Hepatocyte (in vitro differentiated cells): ENCODE measurements at regions not wholly inside any gene's neighbourhood (a gene's known extent, or its start where the extent isn't known, plus 50 kb on each side); places are given as distances from the start of the nearest gene placed in this dataset.
"Not testable (repeated sequence)": the region's sequence is repeated elsewhere in the genome, so short reads cannot be mapped to it uniquely, and the experiment has no call there.

Experiments
- DNase-seq: peaks from one replicate; pipeline ENCODE4 v3.0.0-alpha.2; 2016; ENCODE audit warnings: low spot score
- H2AFZ ChIP-seq: fragments of 200-600 bp; sonication (generic); 2 replicates; pipeline ENCODE4 v1.6.0; 2016; ENCODE audit warnings: antibody characterized with exemption, mild to moderate bottlenecking
- H3K27ac ChIP-seq: fragments of 200-600 bp; sonication (generic); 2 replicates; pipeline ENCODE4 v1.5.1; 2016; ENCODE audit warnings: mild to moderate bottlenecking
- H3K27me3 ChIP-seq: fragments of 200-600 bp; sonication (generic); 2 replicates; pipeline ENCODE4 v1.6.1; 2016
- H3K36me3 ChIP-seq: fragments of 200-600 bp; sonication (generic); replicated peaks from 2 replicates; pipeline ENCODE4 v1.5.1; 2016; ENCODE audit warnings: low read depth; ENCODE audit not compliant: insufficient read depth
- H3K4me1 ChIP-seq: fragments of 200-600 bp; sonication (generic); 2 replicates; pipeline ENCODE4 v1.5.1; 2016; ENCODE audit warnings: mild to moderate bottlenecking, moderate library complexity; ENCODE audit not compliant: insufficient read depth
- H3K4me2 ChIP-seq: fragments of 200-600 bp; sonication (generic); 2 replicates; pipeline ENCODE4 v1.6.0; 2016
- H3K4me3 ChIP-seq: fragments of 200-600 bp; sonication (generic); 2 replicates; pipeline ENCODE4 v1.5.1; 2016; ENCODE audit warnings: mild to moderate bottlenecking
- H3K79me2 ChIP-seq: fragments of 200-600 bp; sonication (generic); 2 replicates; pipeline ENCODE4 v1.6.0; 2017; ENCODE audit warnings: mild to moderate bottlenecking
- H3K9me2 ChIP-seq: fragments of 200-600 bp; sonication (generic); replicated peaks from 2 replicates; pipeline ENCODE4 v1.6.0; 2017; ENCODE audit warnings: mild to moderate bottlenecking; ENCODE audit not compliant: insufficient read depth
- H3K9me3 ChIP-seq: fragments of 200-600 bp; sonication (generic); 2 replicates; pipeline ENCODE4 v1.5.1; 2016; ENCODE audit warnings: low read depth, mild to moderate bottlenecking
- H4K20me1 ChIP-seq: fragments of 200-600 bp; sonication (generic); 2 replicates; pipeline ENCODE4 v1.6.0; 2016; ENCODE audit warnings: mild to moderate bottlenecking; ENCODE audit not compliant: insufficient read depth, poor library complexity, severe bottlenecking
- CTCF ChIP-seq: fragments of 200-600 bp; sonication (generic); IDR thresholded peaks from 2 replicates; pipeline ENCODE4 v1.5.1; 2016; ENCODE audit warnings: antibody characterized with exemption, mild to moderate bottlenecking; ENCODE audit not compliant: poor library complexity
- EZH2 ChIP-seq: fragments of 200-600 bp; sonication (generic); IDR thresholded peaks from 2 replicates; pipeline ENCODE4 v1.6.1; 2016; ENCODE audit warnings: antibody characterized with exemption, mild to moderate bottlenecking, borderline replicate concordance
- EZH2phosphoT487 ChIP-seq: fragments of 200-600 bp; sonication (generic); IDR thresholded peaks from one replicate; pipeline ENCODE4 v1.6.1; 2018; ENCODE audit warnings: antibody characterized with exemption, mild to moderate bottlenecking, low read depth, moderate library complexity; ENCODE audit not compliant: unreplicated experiment, severe bottlenecking
- WGBS: methylation state at CpG from one replicate; pipeline ENCODE4 v1.1.6; 2016; ENCODE audit warnings: low lambda C conversion rate; ENCODE audit errors: missing lambda C conversion rate; 5-methylcytosine and 5-hydroxymethylcytosine counted together

GRCh38 chr16:5222761-5223160, 125.2 kb upstream of the EEF2KMT start:
- Histone ChIP-seq H3K36me3 (no peaks in the 10 kb centered on the region), H2AFZ (no peak overlapping the region), H3K9me3 (no peaks in the 10 kb centered on the region), H3K79me2 (no peaks in the 10 kb centered on the region), H3K4me3 (no peak overlapping the region), H3K27me3 (no peaks in the 10 kb centered on the region), H3K4me2 (no peak overlapping the region), H4K20me1 (no peaks in the 10 kb centered on the region), H3K9me2 (no peaks in the 10 kb centered on the region), H3K27ac (no peak overlapping the region), H3K4me1 (no peaks in the 10 kb centered on the region)
- DNase-seq, result no peak
- no peak for TF ChIP-seq EZH2
- 79% methylated on average over 4 of the region's 4 CpGs for WGBS

DNA sequence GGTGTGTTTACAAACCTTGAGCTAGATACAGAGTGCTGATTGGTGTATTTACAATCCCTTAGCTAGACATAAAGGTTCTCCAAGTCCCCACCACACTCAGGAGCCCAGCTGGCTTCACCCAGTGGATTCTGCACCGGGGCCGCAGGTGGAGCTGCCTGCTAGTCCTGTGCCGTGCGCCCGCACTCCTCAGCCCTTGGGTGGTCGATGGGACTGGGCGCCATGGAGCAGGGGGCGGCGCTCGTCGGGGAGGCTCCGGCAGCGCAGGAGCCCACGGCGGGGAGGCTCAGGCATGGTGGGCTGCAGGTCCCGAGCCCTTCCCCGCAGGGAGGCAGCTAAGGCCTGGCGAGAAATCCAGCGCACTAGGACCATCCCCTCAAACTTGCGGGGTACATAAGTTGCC, 124.2 kb upstream of the EEF2KMT start:
- not testable (repeated sequence) for H3K9me3 ChIP-seq, DNase-seq, H3K9me2 ChIP-seq, H3K4me3 ChIP-seq, H3K79me2 ChIP-seq, H3K36me3 ChIP-seq, H4K20me1 ChIP-seq, H3K4me2 ChIP-seq, H3K4me1 ChIP-seq, H3K27ac ChIP-seq, H2AFZ ChIP-seq, H3K27me3 ChIP-seq
- 94% methylated on average over 20 of the region's 20 CpGs for WGBS

DNA sequence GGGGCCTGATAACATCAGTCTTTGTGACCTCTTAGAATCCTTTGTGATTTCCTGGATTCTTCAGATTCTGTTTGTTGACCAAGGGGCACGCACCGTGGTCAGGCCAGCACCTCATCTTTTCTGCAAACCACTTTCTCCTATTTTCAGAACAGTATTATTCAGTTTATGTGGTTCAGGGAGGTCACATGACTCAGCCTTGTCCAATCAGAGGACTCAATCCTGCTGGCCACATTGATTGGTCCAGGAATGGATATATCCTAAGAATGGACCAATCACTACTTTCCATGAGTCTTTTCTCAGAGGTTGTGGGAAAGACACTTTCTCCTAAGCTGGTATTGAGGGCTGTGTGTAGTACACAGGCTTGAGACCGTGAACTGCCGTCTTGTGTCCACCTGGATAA, 123.1 kb upstream of the EEF2KMT start:
- DNase-seq, result no peak
- H3K27ac ChIP-seq, result no peak overlapping the region
- no peak overlapping the region for H2AFZ ChIP-seq
- no peaks in the 10 kb centered on the region for H3K9me2 ChIP-seq
- WGBS, result 90% methylated on average over 4 of the region's 4 CpGs
- TF ChIP-seq EZH2phosphoT487, result no peak
- no peak for TF ChIP-seq CTCF
- H3K4me3 ChIP-seq, result no peak overlapping the region
- no peaks in the 10 kb centered on the region for H3K9me3 ChIP-seq
- H3K27me3 ChIP-seq, result no peaks in the 10 kb centered on the region
- H3K36me3 ChIP-seq, result no peaks in the 10 kb centered on the region
- H4K20me1 ChIP-seq, result no peaks in the 10 kb centered on the region
- H3K4me2 ChIP-seq, result no peak overlapping the region
- H3K4me1 ChIP-seq, result no peaks in the 10 kb centered on the region
- no peaks in the 10 kb centered on the region for H3K79me2 ChIP-seq

DNA sequence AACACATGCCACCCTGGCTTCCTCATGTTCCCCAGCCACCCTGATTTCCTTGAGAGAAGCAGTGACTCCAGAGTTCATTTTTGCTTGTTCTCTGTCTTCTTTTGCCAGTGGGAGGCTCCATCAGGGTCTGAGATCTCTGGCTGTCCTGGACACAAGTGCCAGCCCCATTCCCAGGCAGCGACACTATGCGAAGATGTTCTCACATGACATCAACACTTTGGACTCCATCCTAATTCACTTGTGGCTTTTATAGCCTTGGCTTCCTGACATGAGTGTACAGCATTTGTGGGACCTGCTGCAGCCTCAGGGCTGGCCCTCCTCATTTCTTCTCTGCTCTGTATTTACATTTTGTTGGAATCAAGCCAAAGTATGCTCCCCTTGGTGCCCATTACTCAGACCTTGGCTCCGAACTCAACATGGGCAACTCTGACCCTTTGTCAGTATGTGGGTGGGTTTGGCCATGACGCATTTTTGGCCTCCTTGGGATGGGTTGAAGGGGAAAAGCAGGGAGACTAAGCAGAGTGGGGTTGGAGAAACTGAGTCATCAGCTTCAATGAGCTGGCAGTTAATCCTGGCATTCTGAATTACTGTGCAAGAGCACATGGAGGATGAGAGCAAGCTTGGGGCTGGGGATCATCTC, 119.0 kb upstream of the EEF2KMT start:
- Histone ChIP-seq H3K27me3 (no peaks in the 10 kb centered on the region), H3K4me3 (no peak overlapping the region), H3K9me3 (no peaks in the 10 kb centered on the region), H3K27ac (no peak overlapping the region), H3K36me3 (no peaks in the 10 kb centered on the region), H4K20me1 (no peaks in the 10 kb centered on the region), H2AFZ (no peak overlapping the region), H3K4me2 (no peak overlapping the region), H3K4me1 (peaks cover 3% of the 10 kb centered on the region), H3K79me2 (no peaks in the 10 kb centered on the region), H3K9me2 (no peaks in the 10 kb centered on the region)
- WGBS, result 85% methylated on average over 4 of the region's 4 CpGs
- DNase-seq, result no peak
- TF ChIP-seq CTCF, result no peak
- TF ChIP-seq EZH2, result no peak
- TF ChIP-seq EZH2phosphoT487, result no peak
